ENCODE measurements at regions not wholly inside any gene's neighbourhood (a gene's known extent, or its start where the extent isn't known, plus 50 kb on each side); places are given as distances from the start of the nearest gene placed in this dataset.

DNA sequence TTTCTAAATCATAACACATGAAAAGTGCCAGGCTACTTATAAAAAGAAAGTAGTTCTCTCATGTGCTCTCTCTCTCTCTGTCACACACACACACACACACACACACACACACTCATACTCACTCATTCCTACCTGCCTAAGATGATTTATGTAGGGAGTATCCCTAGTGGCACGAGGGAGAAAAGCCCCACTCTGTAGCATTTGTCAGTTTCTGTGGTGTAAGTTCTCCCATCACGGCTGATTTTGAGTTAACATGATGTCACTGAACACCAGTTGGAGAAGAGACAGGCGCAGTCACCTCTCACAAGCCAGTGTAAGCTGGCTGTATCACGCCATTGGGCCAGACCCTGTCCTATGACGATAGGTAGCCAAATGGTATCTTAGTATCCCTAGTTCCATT, 395.4 kb downstream of the SFMBT2 start:
- BruUV-seq (replicated peaks): no TSS peak
- DNase-seq (ENCODE audit: low read depth, low spot score): no peak
- CTCF ChIA-PET: no interaction called here

More for the DNA sequence above, 395.4 kb downstream of the SFMBT2 start:
- intact Hi-C loops (cut with micrococcal nuclease): no loop called here
- Histone ChIP-seq H3K9me2 (ENCODE audit: insufficient read depth) (no peaks in the 10 kb centered on the region), H3K79me2 (ENCODE audit: insufficient read depth, low read length) (no peaks in the 10 kb centered on the region), H3K4me2 (ENCODE audit: low read length) (no peak overlapping the region), H3K9me3 (ENCODE audit: control insufficient read depth in 1 of 2, insufficient read depth in 1 of 2, low read depth in 1 of 2, low read length in 2 of 2) (no peaks in the 10 kb centered on the region), H4K20me1 (ENCODE audit: insufficient read depth) (no peaks in the 10 kb centered on the region), H2AFZ (ENCODE audit: low read depth, low read length, poor library complexity, severe bottlenecking) (no peak overlapping the region), H3K27ac (ENCODE audit: low read depth, low read length) (no peak overlapping the region), H3K9ac (ENCODE audit: low read length) (no peak overlapping the region), H3K4me1 (ENCODE audit: control insufficient read depth in 1 of 2, insufficient read depth in 2 of 2, low read length in 2 of 2) (no peaks in the 10 kb centered on the region), H3K36me3 (ENCODE audit: control insufficient read depth in 1 of 2, insufficient read depth in 2 of 2, low read length in 2 of 2) (no peaks in the 10 kb centered on the region), H3K27me3 (ENCODE audit: insufficient read depth, low read length) (peaks cover 4% of the 10 kb centered on the region; the same call in 1 of the 2 replicates), H3K4me3 (replicated peaks in 1 of 2; ENCODE audit: low read depth in 1 of 2, low read length in 2 of 2) (no peak overlapping the region)
- ATAC-seq: no peak
- no peak for TF ChIP-seq CBX3 (IDR thresholded peaks at IDR 0.05; ENCODE audit: low read depth)
- no peak for TF ChIP-seq SIN3A (IDR thresholded peaks at IDR 0.05; ENCODE audit: low read depth)
- TF ChIP-seq EGR1 (IDR thresholded peaks at IDR 0.05; ENCODE audit: low read depth): no peak
- TF ChIP-seq, protein P1, sequence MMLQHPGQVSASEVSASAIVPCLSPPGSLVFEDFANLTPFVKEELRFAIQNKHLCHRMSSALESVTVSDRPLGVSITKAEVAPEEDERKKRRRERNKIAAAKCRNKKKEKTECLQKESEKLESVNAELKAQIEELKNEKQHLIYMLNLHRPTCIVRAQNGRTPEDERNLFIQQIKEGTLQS (IDR thresholded peaks at IDR 0.05): no peak
- TF ChIP-seq POLR2AphosphoS5 (IDR thresholded peaks at IDR 0.05; ENCODE audit: low read depth, low read length): no peak
- no peak for TF ChIP-seq CTCF (IDR thresholded peaks at IDR 0.05 in 2 of 3, conservative IDR thresholded peaks at IDR 0.05 in 1 of 3; ENCODE audit: borderline replicate concordance in 1 of 3, insufficient read depth in 1 of 3, low read depth in 2 of 3, low read length in 2 of 3)
- no peak for TF ChIP-seq EZH2 (IDR thresholded peaks at IDR 0.05)
- no peak for TF ChIP-seq CEBPB (IDR thresholded peaks at IDR 0.05; ENCODE audit: low read depth)
- RAD21 ChIA-PET (ENCODE audit: low non-redundant PET in 1 of 2, low total read pairs in 2 of 2, uncharacterized antibody in 2 of 2, unreplicated experiment in 2 of 2): interaction anchor here in 1 of 2 experiments (0.6 kb wide), 1 partner anchor 346 kb away, joined by 3 read pairs; no protein-coding TSS in a partner anchor
- POLR2A ChIA-PET: no interaction called here

Data from HCT116 (cell line).